Kidney (tissue), 13 donors: ENCODE measurements at regions not wholly inside any gene's neighbourhood (a gene's known extent, or its start where the extent isn't known, plus 50 kb on each side); places are given as distances from the start of the nearest gene placed in this dataset.
"Not testable (repeated sequence)": the region's sequence is repeated elsewhere in the genome, so short reads cannot be mapped to it uniquely, and the experiment has no call there.

Experiments used
- DNase-seq, 5 donors: peaks; one replicate each; pipeline ENCODE4 v3.0.0-alpha.2; 2013 to 2020
- FAIRE-seq: peaks from 2 replicates; lab custom pipeline; 2012; peaks lifted over from hg19 to GRCh38; lab: Jason Lieb, UNC
- H3K27ac ChIP-seq, 2 donors: one replicate each; pipeline ENCODE4 v1.7.0; 2013; ENCODE audit warnings: low read depth in 2 of 2, low read length in 2 of 2, inconsistent platforms in 1 of 2
- H3K27me3 ChIP-seq: one replicate; pipeline ENCODE4 v1.7.1; 2013; ENCODE audit warnings: low read length, inconsistent platforms; ENCODE audit not compliant: control insufficient read depth, insufficient read depth
- H3K36me3 ChIP-seq, 3 donors: one replicate each; pipeline versions ENCODE4 v1.7.0 to v1.7.1; 2013; ENCODE audit warnings: low read length in 3 of 3, control low read depth in 1 of 3, inconsistent platforms in 1 of 3; ENCODE audit not compliant: insufficient read depth in 3 of 3, control insufficient read depth in 2 of 3
- H3K4me1 ChIP-seq, 3 donors: one replicate each; pipeline versions ENCODE4 v1.7.0 to v1.7.1; 2013; ENCODE audit warnings: low read length in 3 of 3, inconsistent platforms in 1 of 3, low read depth in 1 of 3; ENCODE audit not compliant: control insufficient read depth in 2 of 3, insufficient read depth in 2 of 3
- H3K4me3 ChIP-seq, 3 donors: one replicate each; pipeline versions ENCODE4 v1.7.0 to v1.8.1; 2013; ENCODE audit warnings: low read length in 3 of 3, control low read depth in 1 of 3, inconsistent platforms in 1 of 3
- H3K9ac ChIP-seq, 3 donors: one replicate each; pipeline versions ENCODE4 v1.7.0 to v1.7.1; 2013; ENCODE audit warnings: low read length in 3 of 3, control low read depth in 1 of 3, inconsistent platforms in 1 of 3
- H3K9me3 ChIP-seq, 3 donors: one replicate each; pipeline versions ENCODE4 v1.7.0 to v1.7.1; 2013; ENCODE audit warnings: low read length in 3 of 3, control low read depth in 1 of 3, inconsistent platforms in 1 of 3; ENCODE audit not compliant: control insufficient read depth in 2 of 3, insufficient read depth in 1 of 3
- intact Hi-C: fragments of 100-400 bp; cut with DNase I; formaldehyde crosslinking; loops from one replicate; pipeline ENCODE4 v1.11.1; 2022
- TF ChIP-seq, protein P1 (sequence below): IDR thresholded peaks from 3 replicates; pipeline ENCODE4 v1.5.1; 2012; ENCODE audit warnings: mild to moderate bottlenecking, moderate library complexity, borderline replicate concordance; ENCODE audit not compliant: insufficient read depth; ENCODE audit errors: extremely low read depth
- donor health status: control.
- donor health status: control.
- donor health status: control.
- donor health status: control.
- donor health status: control.
- donor health status: DM: yes; HTN: yes; CAD: no.
- donor health status: Normal renal cell carcinoma (clear cell type).

- intact Hi-C loops, result no loop called here
- no peaks in the 10 kb centered on the region for H3K27me3 ChIP-seq
- no peaks in the 10 kb centered on the region for H3K4me1 ChIP-seq
- FAIRE-seq (no peak), DNase-seq (no peak)
- no peak overlapping the region for H3K4me3 ChIP-seq
- H3K9ac ChIP-seq, result no peak overlapping the region
- no peaks in the 10 kb centered on the region for H3K36me3 ChIP-seq
- H3K27ac ChIP-seq, result no peak overlapping the region
- TF ChIP-seq, protein P1, sequence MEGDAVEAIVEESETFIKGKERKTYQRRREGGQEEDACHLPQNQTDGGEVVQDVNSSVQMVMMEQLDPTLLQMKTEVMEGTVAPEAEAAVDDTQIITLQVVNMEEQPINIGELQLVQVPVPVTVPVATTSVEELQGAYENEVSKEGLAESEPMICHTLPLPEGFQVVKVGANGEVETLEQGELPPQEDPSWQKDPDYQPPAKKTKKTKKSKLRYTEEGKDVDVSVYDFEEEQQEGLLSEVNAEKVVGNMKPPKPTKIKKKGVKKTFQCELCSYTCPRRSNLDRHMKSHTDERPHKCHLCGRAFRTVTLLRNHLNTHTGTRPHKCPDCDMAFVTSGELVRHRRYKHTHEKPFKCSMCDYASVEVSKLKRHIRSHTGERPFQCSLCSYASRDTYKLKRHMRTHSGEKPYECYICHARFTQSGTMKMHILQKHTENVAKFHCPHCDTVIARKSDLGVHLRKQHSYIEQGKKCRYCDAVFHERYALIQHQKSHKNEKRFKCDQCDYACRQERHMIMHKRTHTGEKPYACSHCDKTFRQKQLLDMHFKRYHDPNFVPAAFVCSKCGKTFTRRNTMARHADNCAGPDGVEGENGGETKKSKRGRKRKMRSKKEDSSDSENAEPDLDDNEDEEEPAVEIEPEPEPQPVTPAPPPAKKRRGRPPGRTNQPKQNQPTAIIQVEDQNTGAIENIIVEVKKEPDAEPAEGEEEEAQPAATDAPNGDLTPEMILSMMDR, result no peak
- no peaks in the 10 kb centered on the region for H3K9me3 ChIP-seq
Observed at GRCh38 chr11:129557421-129557820, 181.8 kb downstream of the BARX2 start.

- TF ChIP-seq, protein P1, result no peak
- Histone ChIP-seq H3K27ac (no peak overlapping the region), H3K4me1 (no peaks in the 10 kb centered on the region), H3K27me3 (no peaks in the 10 kb centered on the region), H3K9me3 (peaks cover 0 to 6% (median 0%) of the 10 kb centered on the region in 3 donors), H3K36me3 (no peaks in the 10 kb centered on the region), H3K4me3 (no peak overlapping the region), H3K9ac (no peak overlapping the region)
- intact Hi-C loops, result no loop called here
- no peak for DNase-seq
- FAIRE-seq, result no peak
Observed at GRCh38 chr11:129569007-129569406, 193.4 kb downstream of the BARX2 start.

DNA sequence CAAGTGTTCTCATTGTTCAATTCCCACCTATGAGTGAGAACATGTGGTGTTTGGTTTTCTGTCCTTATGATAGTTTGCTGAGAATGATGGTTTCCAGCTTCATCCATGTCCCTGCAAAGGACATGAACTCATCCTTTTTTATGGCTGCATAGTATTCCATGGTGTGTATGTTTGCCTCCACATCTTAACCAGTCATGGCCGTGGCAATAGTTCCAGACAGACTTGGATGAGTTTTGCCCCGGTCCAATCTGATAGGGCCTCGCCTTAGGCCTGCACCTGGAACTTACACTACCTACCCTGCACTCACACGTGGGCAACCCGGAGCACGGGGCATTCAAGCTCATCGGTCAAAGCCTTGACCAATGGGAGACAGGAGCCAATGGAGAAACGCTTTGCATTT, 197.0 kb downstream of the BARX2 start:
- H3K4me1 ChIP-seq, H3K4me3 ChIP-seq, H3K9ac ChIP-seq, H3K27ac ChIP-seq, FAIRE-seq, H3K9me3 ChIP-seq, H3K27me3 ChIP-seq, intact Hi-C loops, H3K36me3 ChIP-seq, DNase-seq: not testable (repeated sequence)

DNA sequence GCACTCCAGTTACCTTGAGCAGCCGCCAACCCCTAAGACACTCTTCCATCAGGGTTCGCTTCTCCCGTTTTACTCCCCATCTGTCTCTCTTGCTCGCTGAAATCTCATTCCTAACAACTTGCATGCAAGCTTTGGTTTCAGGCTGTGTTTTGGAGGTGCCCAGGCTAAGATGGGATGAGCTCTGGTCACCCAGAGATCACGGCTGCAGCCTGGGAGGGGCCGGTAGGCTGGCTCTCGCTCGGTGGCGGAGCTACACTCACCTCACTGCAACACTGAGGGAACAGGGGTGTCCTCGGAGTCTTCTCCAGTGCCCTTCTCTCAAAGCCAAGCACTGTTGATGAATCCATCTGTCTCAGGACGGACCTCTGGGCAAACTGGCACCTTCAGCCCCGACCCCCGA, 197.5 kb downstream of the BARX2 start:
- DNase-seq, result no peak
- no peak for FAIRE-seq
- Histone ChIP-seq H3K36me3 (no peaks in the 10 kb centered on the region), H3K9ac (no peak overlapping the region), H3K27me3 (no peaks in the 10 kb centered on the region), H3K9me3 (peaks cover 0 to 6% (median 2%) of the 10 kb centered on the region in 3 donors), H3K4me3 (no peak overlapping the region), H3K4me1 (no peaks in the 10 kb centered on the region), H3K27ac (no peak overlapping the region)
- TF ChIP-seq, protein P1, result no peak
- intact Hi-C loops, result no loop called here
